IMR-90 (cell line): ENCODE measurements at regions not wholly inside any gene's neighbourhood (a gene's known extent, or its start where the extent isn't known, plus 50 kb on each side); places are given as distances from the start of the nearest gene placed in this dataset.

ENCODE experiments used
- ATAC-seq: fragments of 200-7000 bp; cut with Tn5 transposase; 2 replicates; pipeline ENCODE4 v1.9.1; 2020; ENCODE audit warnings: low read depth, mild to moderate bottlenecking, moderate library complexity
- BruUV-seq: library from RNA; stranded (reverse); fragments of 400-500 nt; replicated peaks from 2 replicates; lab custom pipeline; 2021; lab: Mats Ljungman, UMichigan
- CTCF ChIA-PET: fragments of 300-600 bp; formaldehyde crosslinking; extraction: SDS; loops from one replicate; lab custom pipeline; 2021; ENCODE audit warnings: antibody characterized with exemption; lab: Yijun Ruan, JAX
- POLR2A ChIA-PET: fragments of 300-600 bp; sonication (Branson Sonifier 250); formaldehyde crosslinking; loops from one replicate; lab custom pipeline; 2022; ENCODE audit warnings: antibody characterized with exemption; ENCODE audit not compliant: unreplicated experiment; lab: Charles Lee
- DNase-seq: peaks from one replicate; pipeline ENCODE4 v3.0.0; 2013
- H2AFZ ChIP-seq: replicated peaks from 2 replicates; pipeline ENCODE3; 2013; ENCODE audit warnings: low read length, mild to moderate bottlenecking; ENCODE audit not compliant: poor library complexity
- H2AK5ac ChIP-seq: 2 replicates; pipeline ENCODE4 v1.6.1; 2013; ENCODE audit warnings: low read depth, low read length, inconsistent platforms
- H2AK9ac ChIP-seq: replicated peaks from 2 replicates; pipeline ENCODE3; 2013; ENCODE audit warnings: mild to moderate bottlenecking, low read depth, low read length, moderate library complexity; ENCODE audit not compliant: poor library complexity
- H2BK120ac ChIP-seq: 2 replicates; pipeline ENCODE4 v1.6.1; 2013; ENCODE audit warnings: low read depth, low read length, inconsistent platforms
- H2BK15ac ChIP-seq: 3 replicates; pipeline ENCODE4 v1.6.1; 2013; ENCODE audit warnings: low read depth, low read length, inconsistent platforms
- H2BK20ac ChIP-seq: 2 replicates; pipeline ENCODE4 v1.6.1; 2013; ENCODE audit warnings: low read depth, mild to moderate bottlenecking, inconsistent platforms, low read length, moderate library complexity
- H2BK5ac ChIP-seq: 2 replicates; pipeline ENCODE4 v1.6.1; 2013; ENCODE audit warnings: mild to moderate bottlenecking, low read depth, low read length, inconsistent platforms; ENCODE audit not compliant: poor library complexity, severe bottlenecking
- H3K14ac ChIP-seq: replicated peaks from 2 replicates; pipeline ENCODE4 v1.6.1; 2013; ENCODE audit warnings: low read depth, low read length, inconsistent platforms
- H3K18ac ChIP-seq: 2 replicates; pipeline ENCODE4 v1.6.1; 2013; ENCODE audit warnings: low read depth, low read length, control low read depth
- H3K23ac ChIP-seq: 2 replicates; pipeline ENCODE4 v1.6.1; 2013; ENCODE audit warnings: low read depth, low read length, inconsistent platforms
- H3K27ac ChIP-seq: 2 replicates; pipeline ENCODE4 v1.5.1; 2013; ENCODE audit warnings: mild to moderate bottlenecking, control low read depth, low read length; ENCODE audit not compliant: insufficient read depth
- H3K27me3 ChIP-seq: 2 replicates; pipeline ENCODE4 v1.6.1; 2013; ENCODE audit warnings: low read length; ENCODE audit not compliant: control insufficient read depth, insufficient read depth
- H3K36me3 ChIP-seq: 2 replicates; pipeline ENCODE4 v1.6.1; 2013; ENCODE audit warnings: low read length, mixed read lengths; ENCODE audit not compliant: control insufficient read depth, insufficient read depth
- H3K4ac ChIP-seq: 2 replicates; pipeline ENCODE4 v1.6.1; 2013; ENCODE audit warnings: low read depth, low read length, inconsistent platforms
- H3K4me1 ChIP-seq: 2 replicates; pipeline ENCODE4 v1.6.1; 2013; ENCODE audit warnings: low read length, mixed read lengths; ENCODE audit not compliant: control insufficient read depth, insufficient read depth
- H3K4me2 ChIP-seq: 2 replicates; pipeline ENCODE4 v1.6.1; 2013; ENCODE audit warnings: low read depth, mild to moderate bottlenecking, control low read depth, low read length, moderate library complexity
- H3K4me3 ChIP-seq: 2 replicates; pipeline ENCODE4 v1.5.1; 2013; ENCODE audit warnings: low read depth, mild to moderate bottlenecking, control low read depth, low read length, moderate library complexity; ENCODE audit not compliant: insufficient read depth
- H3K56ac ChIP-seq: 2 replicates; pipeline ENCODE4 v1.6.1; 2013; ENCODE audit warnings: low read length, inconsistent platforms; ENCODE audit not compliant: insufficient read depth; ENCODE audit errors: extremely low read depth
- H3K79me1 ChIP-seq, 2 experiments: 2 replicates each; pipeline ENCODE4 v1.6.1; 2013; ENCODE audit warnings: low read length in 2 of 2, inconsistent platforms in 1 of 2, low read depth in 1 of 2
- H3K9ac ChIP-seq: 2 replicates; pipeline ENCODE4 v1.6.1; 2013; ENCODE audit warnings: low read depth, low read length, control low read depth
- H3K9me1 ChIP-seq: 2 replicates; pipeline ENCODE4 v1.6.1; 2013; ENCODE audit warnings: low read length, inconsistent platforms; ENCODE audit not compliant: insufficient read depth
- H3K9me3 ChIP-seq: 2 replicates; pipeline ENCODE4 v1.6.1; 2013; ENCODE audit warnings: low read length; ENCODE audit not compliant: control insufficient read depth, insufficient read depth
- H4K20me1 ChIP-seq: 2 replicates; pipeline ENCODE4 v1.6.1; 2013; ENCODE audit warnings: low read length, inconsistent platforms; ENCODE audit not compliant: insufficient read depth
- H4K5ac ChIP-seq: 2 replicates; pipeline ENCODE4 v1.6.1; 2013; ENCODE audit warnings: mild to moderate bottlenecking, low read depth, low read length, control low read depth
- H4K8ac ChIP-seq, 2 experiments: 2 replicates each; pipeline ENCODE4 v1.6.1; 2013; ENCODE audit warnings: low read depth in 2 of 2, low read length in 2 of 2, control low read depth in 1 of 2, inconsistent platforms in 1 of 2
- H4K91ac ChIP-seq: 2 replicates; pipeline ENCODE4 v1.6.1; 2013; ENCODE audit warnings: low read depth, low read length, inconsistent platforms; ENCODE audit not compliant: insufficient read depth
- CTCF ChIP-seq: conservative IDR thresholded peaks from 2 replicates; pipeline ENCODE4 v1.5.1; 2012; ENCODE audit warnings: mild to moderate bottlenecking, low read depth, low read length, improper control_type of control experiment
- FOS ChIP-seq: fragments of 150-350 bp; IDR thresholded peaks from 2 replicates; pipeline ENCODE4 v1.6.1; 2016; ENCODE audit warnings: low read depth, low read length
- MAFK ChIP-seq: IDR thresholded peaks from 2 replicates; pipeline ENCODE4 v1.6.1; 2012; ENCODE audit warnings: low read depth, low read length, improper control_type of control experiment
- MAZ ChIP-seq: IDR thresholded peaks from 2 replicates; pipeline ENCODE4 v1.6.1; 2012; ENCODE audit warnings: low read depth, mild to moderate bottlenecking, low read length, improper control_type of control experiment, moderate library complexity, borderline replicate concordance
- MXI1 ChIP-seq: IDR thresholded peaks from 2 replicates; pipeline ENCODE4 v1.6.1; 2012; ENCODE audit warnings: low read depth, mild to moderate bottlenecking, low read length, moderate library complexity, borderline replicate concordance
- NFE2L2 ChIP-seq: fragments of 150-350 bp; IDR thresholded peaks from 2 replicates; pipeline ENCODE4 v1.6.1; 2016; ENCODE audit warnings: low read depth, mild to moderate bottlenecking, low read length
- POLR2A ChIP-seq: IDR thresholded peaks from 2 replicates; pipeline ENCODE4 v1.6.1; 2012; ENCODE audit warnings: mild to moderate bottlenecking, low read depth, low read length
- RCOR1 ChIP-seq: IDR thresholded peaks from 2 replicates; pipeline ENCODE4 v1.6.1; 2012; ENCODE audit warnings: mild to moderate bottlenecking, low read length, improper control_type of control experiment; ENCODE audit not compliant: insufficient replicate concordance
- SMC3 ChIP-seq: fragments of 150-350 bp; IDR thresholded peaks from 2 replicates; pipeline ENCODE4 v1.6.1; 2016; ENCODE audit warnings: low read depth, mild to moderate bottlenecking, antibody characterized with exemption, low read length, moderate library complexity
- USF2 ChIP-seq: fragments of 150-350 bp; IDR thresholded peaks from 2 replicates; pipeline ENCODE4 v1.6.1; 2017; ENCODE audit warnings: mild to moderate bottlenecking, antibody characterized with exemption, low read length, low read depth
- WGBS, 2 experiments: methylation state at CpG; one replicate each; pipeline versions ENCODE4 v1.1.5 to v1.1.7; 2013; ENCODE audit warnings: missing lambda C conversion rate in 2 of 2; ENCODE audit not compliant: insufficient read length in 1 of 2; ENCODE audit errors: extremely low coverage in 2 of 2; 5-methylcytosine and 5-hydroxymethylcytosine counted together
- dilution Hi-C: fragments of 300-500 bp; cut with HindIII; formaldehyde crosslinking; loops from one replicate; pipeline ENCODE4 v1.14.3; 2018; ENCODE audit warnings: low sequenced_read_pairs; ENCODE audit not compliant: unreplicated experiment
- in situ Hi-C: fragments of 300-500 bp; cut with MboI; formaldehyde crosslinking; loops from 3 replicates; pipeline ENCODE4 v1.14.3; 2019; ENCODE audit warnings: low sequenced_read_pairs, inconsistent platforms, mixed read lengths
- intact Hi-C: fragments of 100-400 bp; cut with micrococcal nuclease; formaldehyde crosslinking; loops from 2 replicates; pipeline ENCODE4 v1.10.0; 2022

GRCh38 chr2:146764301-146764700 lies 1080.5 kb upstream of the ACVR2A start:
- dilution Hi-C loops: no loop called here
- Histone ChIP-seq H2BK20ac (no peak overlapping the region), H3K23ac (no peak overlapping the region), H4K8ac (no peak overlapping the region), H3K79me1 (no peaks in the 10 kb centered on the region), H3K4ac (no peak overlapping the region), H3K36me3 (no peaks in the 10 kb centered on the region), H3K4me1 (no peaks in the 10 kb centered on the region), H3K56ac (no peak overlapping the region), H3K18ac (no peak overlapping the region), H4K5ac (no peak overlapping the region), H2AFZ (no peak overlapping the region), H3K9me3 (no peaks in the 10 kb centered on the region), H4K20me1 (no peaks in the 10 kb centered on the region), H2BK5ac (no peak overlapping the region), H3K27me3 (no peaks in the 10 kb centered on the region), H3K14ac (no peak overlapping the region), H3K9me1 (no peaks in the 10 kb centered on the region), H4K91ac (no peak overlapping the region), H3K9ac (no peak overlapping the region), H3K4me2 (no peak overlapping the region), H2BK120ac (no peak overlapping the region), H2AK9ac (no peak overlapping the region), H2BK15ac (no peak overlapping the region), H2AK5ac (no peak overlapping the region), H3K27ac (no peak overlapping the region), H3K4me3 (no peak overlapping the region)
- ATAC-seq (no peak), DNase-seq (no peak)
- ChIA-PET CTCF (no interaction called here), POLR2A (no interaction called here)
- in situ Hi-C loops: no loop called here
- intact Hi-C loops: no loop called here
- BruUV-seq: no TSS peak
- no CpG with 5 or more reads among the region's 4 CpGs for WGBS, 2 experiments
- no peak for TF ChIP-seq USF2
- no peak for TF ChIP-seq SMC3
- no peak for TF ChIP-seq MAFK
- TF ChIP-seq POLR2A: no peak
- no peak for TF ChIP-seq MAZ
- no peak for TF ChIP-seq CTCF
- TF ChIP-seq NFE2L2: no peak
- TF ChIP-seq FOS: no peak
- no peak for TF ChIP-seq MXI1
- no peak for TF ChIP-seq RCOR1
